OCI-LY1 (cell line): ENCODE measurements at regions not wholly inside any gene's neighbourhood (a gene's known extent, or its start where the extent isn't known, plus 50 kb on each side); places are given as distances from the start of the nearest gene placed in this dataset.

Source experiments
- H2AFZ ChIP-seq: fragments of 200-600 bp; sonication (generic), shearing (Covaris generic); 2 replicates; pipeline ENCODE4 v1.6.0; 2014; ENCODE audit warnings: antibody characterized with exemption, mild to moderate bottlenecking, low read length
- H3F3A ChIP-seq: fragments of 200-600 bp; sonication (generic), shearing (Covaris generic); 2 replicates; pipeline ENCODE4 v1.6.0; 2014; ENCODE audit warnings: mild to moderate bottlenecking, antibody characterized with exemption, low read length, moderate library complexity; ENCODE audit not compliant: insufficient read depth
- H3K27ac ChIP-seq: fragments of 200-600 bp; sonication (generic); 2 replicates; pipeline ENCODE4 v1.5.1; 2014; ENCODE audit warnings: low read length, mixed run types, mild to moderate bottlenecking, low read depth; ENCODE audit not compliant: poor library complexity, severe bottlenecking
- H3K27me3 ChIP-seq: fragments of 200-600 bp; sonication (generic); 2 replicates; pipeline ENCODE4 v1.6.0; 2014; ENCODE audit warnings: antibody characterized with exemption, mild to moderate bottlenecking, low read length, moderate library complexity; ENCODE audit not compliant: insufficient read depth
- H3K36me3 ChIP-seq: fragments of 200-600 bp; sonication (generic); 2 replicates; pipeline ENCODE4 v1.6.1; 2014; ENCODE audit warnings: mild to moderate bottlenecking, antibody characterized with exemption, low read length, moderate library complexity, mixed read lengths; ENCODE audit not compliant: insufficient read depth
- H3K4me1 ChIP-seq: fragments of 200-600 bp; sonication (generic); 2 replicates; pipeline ENCODE4 v1.5.1; 2014; ENCODE audit warnings: mild to moderate bottlenecking, low read length, moderate library complexity; ENCODE audit not compliant: insufficient read depth, severe bottlenecking
- H3K4me2 ChIP-seq: fragments of 200-600 bp; sonication (generic), shearing (Covaris generic); 2 replicates; pipeline ENCODE4 v1.6.1; 2014; ENCODE audit warnings: low read length
- H3K4me3 ChIP-seq: fragments of 200-600 bp; sonication (generic); 2 replicates; pipeline ENCODE4 v1.5.1; 2014; ENCODE audit warnings: low read length, low read depth, mild to moderate bottlenecking, mixed read lengths; ENCODE audit not compliant: poor library complexity, severe bottlenecking
- H3K79me2 ChIP-seq: fragments of 200-600 bp; shearing (Covaris generic); 2 replicates; pipeline ENCODE4 v1.6.1; 2016; ENCODE audit warnings: mixed run types, low read length, mixed read lengths; ENCODE audit not compliant: insufficient read depth
- H3K9ac ChIP-seq: fragments of 200-600 bp; sonication (generic), shearing (Covaris generic); 2 replicates; pipeline ENCODE4 v1.6.1; 2014; ENCODE audit warnings: mild to moderate bottlenecking, low read length, mixed read lengths
- H3K9me2 ChIP-seq: fragments of 200-600 bp; sonication (generic), shearing (Covaris generic); 2 replicates; pipeline ENCODE4 v1.6.1; 2014; ENCODE audit warnings: low read depth, mild to moderate bottlenecking, low read length, mixed read lengths
- H3K9me3 ChIP-seq: fragments of 200-600 bp; shearing (Covaris generic); 2 replicates; pipeline ENCODE4 v1.6.1; 2014; ENCODE audit warnings: low read length, mixed read lengths
- H4K20me1 ChIP-seq: fragments of 200-600 bp; sonication (generic), shearing (Covaris generic); 2 replicates; pipeline ENCODE4 v1.6.0; 2016; ENCODE audit warnings: mild to moderate bottlenecking, low read length; ENCODE audit not compliant: insufficient read depth
- EZH2 ChIP-seq: fragments of 200-600 bp; sonication (generic), shearing (Covaris generic); IDR thresholded peaks from 2 replicates; pipeline ENCODE4 v1.8.0; 2017; ENCODE audit warnings: borderline replicate concordance, mixed run types, mild to moderate bottlenecking, antibody characterized with exemption, low read length, moderate library complexity, mixed read lengths
- TF ChIP-seq, protein P1 (sequence below): fragments of 200-600 bp; sonication (generic), shearing (Covaris generic); IDR thresholded peaks from 2 replicates; pipeline ENCODE4 v1.5.1; 2017; ENCODE audit warnings: mild to moderate bottlenecking, antibody characterized with exemption, low read length, moderate library complexity, mixed read lengths

DNA sequence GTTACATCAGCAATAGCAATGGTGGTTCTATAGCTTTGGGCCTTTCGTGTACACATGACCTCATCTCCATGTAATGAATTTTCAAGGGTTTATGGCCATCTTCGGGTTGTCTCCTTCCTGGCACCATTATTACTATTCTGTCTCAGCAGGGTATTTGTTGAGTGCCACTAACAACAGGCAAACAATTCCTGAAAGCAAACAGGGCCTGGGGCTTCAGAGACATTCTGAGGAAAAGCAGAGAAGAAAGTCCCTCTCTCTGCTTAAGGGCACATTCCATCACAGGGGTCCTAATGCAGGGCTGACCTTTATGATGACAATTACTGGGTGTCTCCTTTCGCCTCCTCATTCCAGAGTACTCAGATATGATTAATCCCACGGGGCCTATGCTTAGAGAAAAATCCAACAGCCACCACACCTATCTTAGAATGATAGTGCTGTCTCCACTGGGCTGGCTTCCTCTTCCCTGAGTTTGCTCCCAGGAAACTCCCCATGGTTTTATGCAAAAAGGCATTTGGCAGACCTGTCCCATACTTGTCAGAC is 540.2 kb upstream of the ZNF462 start:
- no peak overlapping the region for H3K9ac ChIP-seq
- H3K4me2 ChIP-seq = no peak overlapping the region
- no peaks in the 10 kb centered on the region for H3K4me1 ChIP-seq
- H3K9me3 ChIP-seq = no peaks in the 10 kb centered on the region
- no peaks in the 10 kb centered on the region for H3K79me2 ChIP-seq
- TF ChIP-seq EZH2 = no peak
- TF ChIP-seq, protein P1, sequence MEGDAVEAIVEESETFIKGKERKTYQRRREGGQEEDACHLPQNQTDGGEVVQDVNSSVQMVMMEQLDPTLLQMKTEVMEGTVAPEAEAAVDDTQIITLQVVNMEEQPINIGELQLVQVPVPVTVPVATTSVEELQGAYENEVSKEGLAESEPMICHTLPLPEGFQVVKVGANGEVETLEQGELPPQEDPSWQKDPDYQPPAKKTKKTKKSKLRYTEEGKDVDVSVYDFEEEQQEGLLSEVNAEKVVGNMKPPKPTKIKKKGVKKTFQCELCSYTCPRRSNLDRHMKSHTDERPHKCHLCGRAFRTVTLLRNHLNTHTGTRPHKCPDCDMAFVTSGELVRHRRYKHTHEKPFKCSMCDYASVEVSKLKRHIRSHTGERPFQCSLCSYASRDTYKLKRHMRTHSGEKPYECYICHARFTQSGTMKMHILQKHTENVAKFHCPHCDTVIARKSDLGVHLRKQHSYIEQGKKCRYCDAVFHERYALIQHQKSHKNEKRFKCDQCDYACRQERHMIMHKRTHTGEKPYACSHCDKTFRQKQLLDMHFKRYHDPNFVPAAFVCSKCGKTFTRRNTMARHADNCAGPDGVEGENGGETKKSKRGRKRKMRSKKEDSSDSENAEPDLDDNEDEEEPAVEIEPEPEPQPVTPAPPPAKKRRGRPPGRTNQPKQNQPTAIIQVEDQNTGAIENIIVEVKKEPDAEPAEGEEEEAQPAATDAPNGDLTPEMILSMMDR = no peak
- H3K4me3 ChIP-seq = no peak overlapping the region
- H2AFZ ChIP-seq = no peak overlapping the region
- H4K20me1 ChIP-seq = no peaks in the 10 kb centered on the region
- no peaks in the 10 kb centered on the region for H3K27me3 ChIP-seq
- H3K36me3 ChIP-seq = no peaks in the 10 kb centered on the region
- H3K27ac ChIP-seq = no peak overlapping the region
- no peaks in the 10 kb centered on the region for H3K9me2 ChIP-seq
- no peaks in the 10 kb centered on the region for H3F3A ChIP-seq

DNA sequence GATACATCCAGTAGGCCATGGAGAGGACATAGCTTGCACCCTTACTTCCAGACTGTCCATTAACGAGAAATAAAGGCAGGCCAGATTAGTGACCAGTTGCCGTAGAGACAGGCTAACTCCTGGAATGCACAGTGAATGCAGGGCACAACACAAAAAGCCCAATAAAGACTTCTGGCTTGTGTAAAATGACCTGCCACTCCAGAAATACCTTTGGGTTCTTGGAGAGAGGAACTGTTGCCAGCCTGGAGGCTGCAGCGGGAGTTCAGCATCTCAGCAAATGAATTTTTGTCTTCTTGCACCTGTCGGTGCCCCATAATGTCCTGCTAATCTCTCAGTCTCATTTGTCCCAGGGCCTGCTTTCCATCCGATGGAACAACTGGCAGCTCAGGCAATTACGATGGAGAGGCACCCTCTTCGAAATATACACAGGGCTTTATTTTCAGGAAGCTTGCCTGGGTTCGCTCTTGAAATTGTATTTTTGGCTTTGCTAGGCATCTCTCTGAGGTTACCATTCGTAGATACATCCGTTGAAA is 538.8 kb upstream of the ZNF462 start:
- no peaks in the 10 kb centered on the region for H3K9me2 ChIP-seq
- H3K79me2 ChIP-seq = no peaks in the 10 kb centered on the region
- no peak overlapping the region for H2AFZ ChIP-seq
- no peak overlapping the region for H3K9ac ChIP-seq
- H4K20me1 ChIP-seq = no peaks in the 10 kb centered on the region
- H3K27me3 ChIP-seq = no peaks in the 10 kb centered on the region
- TF ChIP-seq EZH2 = no peak
- TF ChIP-seq, protein P1 = no peak
- no peak overlapping the region for H3K4me3 ChIP-seq
- no peaks in the 10 kb centered on the region for H3K9me3 ChIP-seq
- H3K36me3 ChIP-seq = no peaks in the 10 kb centered on the region
- no peaks in the 10 kb centered on the region for H3F3A ChIP-seq
- no peak overlapping the region for H3K4me2 ChIP-seq
- no peaks in the 10 kb centered on the region for H3K4me1 ChIP-seq
- no peak overlapping the region for H3K27ac ChIP-seq

DNA sequence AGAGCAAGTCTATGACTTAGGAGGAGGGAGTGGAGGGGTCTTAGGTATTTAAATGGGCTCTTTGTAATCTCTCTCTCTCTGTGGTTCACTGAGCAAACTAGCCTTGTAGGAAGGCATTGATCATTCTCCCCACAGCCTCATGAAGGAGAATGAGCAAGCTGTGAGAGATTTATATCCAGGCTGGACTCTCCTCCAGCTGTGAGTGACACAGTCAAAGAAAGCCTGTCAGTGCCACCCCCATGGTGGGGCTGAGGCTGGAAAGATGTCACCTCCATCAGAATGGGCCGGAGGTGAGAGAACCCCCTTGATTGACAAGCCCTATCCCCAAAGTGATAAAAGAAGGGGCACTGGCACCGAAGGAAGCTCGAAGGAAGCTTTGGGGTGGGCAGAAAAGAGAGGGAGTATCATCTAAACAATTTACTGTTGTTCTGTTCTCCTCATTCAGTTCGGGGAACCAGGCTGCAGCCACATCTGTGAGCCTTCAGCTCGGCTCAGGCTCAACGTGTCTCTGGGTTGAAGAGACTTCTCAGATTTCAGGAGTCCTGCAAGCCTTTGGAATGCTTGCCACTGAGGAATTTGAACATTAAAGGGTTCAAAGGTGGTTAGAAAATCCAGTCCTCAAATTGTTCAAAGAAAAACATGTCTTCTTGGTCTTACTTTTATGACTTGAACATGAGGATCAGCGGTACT is 538.2 kb upstream of the ZNF462 start:
- H3F3A ChIP-seq = no peaks in the 10 kb centered on the region
- no peaks in the 10 kb centered on the region for H3K27me3 ChIP-seq
- H3K4me1 ChIP-seq = no peaks in the 10 kb centered on the region
- no peak overlapping the region for H3K27ac ChIP-seq
- no peaks in the 10 kb centered on the region for H3K36me3 ChIP-seq
- no peak overlapping the region for H3K4me3 ChIP-seq
- H3K9ac ChIP-seq = no peak overlapping the region
- no peak overlapping the region for H3K4me2 ChIP-seq
- no peaks in the 10 kb centered on the region for H3K9me2 ChIP-seq
- no peaks in the 10 kb centered on the region for H3K9me3 ChIP-seq
- H4K20me1 ChIP-seq = no peaks in the 10 kb centered on the region
- H3K79me2 ChIP-seq = no peaks in the 10 kb centered on the region
- TF ChIP-seq, protein P1 = no peak
- TF ChIP-seq EZH2 = no peak
- no peak overlapping the region for H2AFZ ChIP-seq
